ENCODE measurements at regions not wholly inside any gene's neighbourhood (a gene's known extent, or its start where the extent isn't known, plus 50 kb on each side); places are given as distances from the start of the nearest gene placed in this dataset.

DNA sequence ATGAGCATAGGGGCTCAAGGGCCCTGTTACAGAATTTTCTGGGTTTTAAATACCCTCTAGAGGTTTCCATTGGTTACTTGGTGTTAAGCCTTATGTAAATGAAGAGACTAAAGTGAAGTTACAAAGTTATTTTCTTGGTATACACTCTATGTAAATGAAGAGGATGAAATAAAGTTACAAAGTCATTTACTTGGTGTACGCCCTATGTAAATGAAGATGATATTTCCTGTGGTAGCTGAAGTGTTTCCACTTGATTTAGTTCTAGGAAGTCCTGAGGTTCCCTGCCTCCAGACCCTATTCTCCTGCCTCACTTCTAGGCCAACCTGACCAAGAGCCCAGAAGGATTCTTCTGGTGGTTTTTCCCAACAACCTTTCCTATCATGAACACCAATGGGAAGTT is 126.1 kb downstream of the SPTSSA start:
- TF ChIP-seq POLR2A (IDR thresholded peaks at IDR 0.05; ENCODE audit: low read length) = no peak
- no peak for TF ChIP-seq GATA1 (IDR thresholded peaks at IDR 0.05; ENCODE audit: low read depth, low read length)
